ENCODE measurements at regions not wholly inside any gene's neighbourhood (a gene's known extent, or its start where the extent isn't known, plus 50 kb on each side); places are given as distances from the start of the nearest gene placed in this dataset.
A peak's percentile ranks its signal among the peaks of the same experiment; 100 is the strongest.

DNA sequence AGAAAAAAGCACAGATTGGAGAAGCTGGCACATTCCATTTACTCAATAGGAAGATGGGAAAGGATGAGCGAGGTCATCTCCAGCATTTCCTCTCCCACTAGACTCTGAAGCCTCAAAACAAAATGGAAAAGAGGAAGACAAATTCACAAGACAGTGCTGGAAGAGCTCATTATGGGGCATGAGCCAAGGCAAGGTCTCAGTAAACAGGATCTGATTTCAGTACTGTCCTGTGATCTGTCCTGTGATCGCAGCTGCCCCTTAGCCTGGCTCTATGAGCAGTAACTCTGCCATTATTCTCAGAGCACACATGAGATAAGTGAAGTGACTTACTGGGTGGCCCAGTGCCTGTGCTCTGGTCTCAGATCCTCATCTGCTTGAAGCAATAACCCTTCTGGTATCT, 68.1 kb upstream of the SLC4A11 start:
- Histone ChIP-seq H3K27ac (no peak overlapping the region), H3K79me2 (no peaks in the 10 kb centered on the region), H3K9ac (no peak overlapping the region), H3K27me3 (ENCODE audit: control insufficient read depth, insufficient read depth, low read length) (no peaks in the 10 kb centered on the region), H3K36me3 (ENCODE audit: control insufficient read depth, insufficient read depth, low read length) (no peaks in the 10 kb centered on the region), H3K4me3 (ENCODE audit: low read depth, low read length) (no peak overlapping the region), H2AFZ (no peak overlapping the region), H3K9me3 (ENCODE audit: control insufficient read depth, low read length) (no peaks in the 10 kb centered on the region), H3K4me2 (ENCODE audit: low read length) (no peak overlapping the region), H3K4me1 (no peaks in the 10 kb centered on the region)
- TF ChIP-seq, protein P1, sequence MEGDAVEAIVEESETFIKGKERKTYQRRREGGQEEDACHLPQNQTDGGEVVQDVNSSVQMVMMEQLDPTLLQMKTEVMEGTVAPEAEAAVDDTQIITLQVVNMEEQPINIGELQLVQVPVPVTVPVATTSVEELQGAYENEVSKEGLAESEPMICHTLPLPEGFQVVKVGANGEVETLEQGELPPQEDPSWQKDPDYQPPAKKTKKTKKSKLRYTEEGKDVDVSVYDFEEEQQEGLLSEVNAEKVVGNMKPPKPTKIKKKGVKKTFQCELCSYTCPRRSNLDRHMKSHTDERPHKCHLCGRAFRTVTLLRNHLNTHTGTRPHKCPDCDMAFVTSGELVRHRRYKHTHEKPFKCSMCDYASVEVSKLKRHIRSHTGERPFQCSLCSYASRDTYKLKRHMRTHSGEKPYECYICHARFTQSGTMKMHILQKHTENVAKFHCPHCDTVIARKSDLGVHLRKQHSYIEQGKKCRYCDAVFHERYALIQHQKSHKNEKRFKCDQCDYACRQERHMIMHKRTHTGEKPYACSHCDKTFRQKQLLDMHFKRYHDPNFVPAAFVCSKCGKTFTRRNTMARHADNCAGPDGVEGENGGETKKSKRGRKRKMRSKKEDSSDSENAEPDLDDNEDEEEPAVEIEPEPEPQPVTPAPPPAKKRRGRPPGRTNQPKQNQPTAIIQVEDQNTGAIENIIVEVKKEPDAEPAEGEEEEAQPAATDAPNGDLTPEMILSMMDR (IDR thresholded peaks at IDR 0.05): no peak

DNA sequence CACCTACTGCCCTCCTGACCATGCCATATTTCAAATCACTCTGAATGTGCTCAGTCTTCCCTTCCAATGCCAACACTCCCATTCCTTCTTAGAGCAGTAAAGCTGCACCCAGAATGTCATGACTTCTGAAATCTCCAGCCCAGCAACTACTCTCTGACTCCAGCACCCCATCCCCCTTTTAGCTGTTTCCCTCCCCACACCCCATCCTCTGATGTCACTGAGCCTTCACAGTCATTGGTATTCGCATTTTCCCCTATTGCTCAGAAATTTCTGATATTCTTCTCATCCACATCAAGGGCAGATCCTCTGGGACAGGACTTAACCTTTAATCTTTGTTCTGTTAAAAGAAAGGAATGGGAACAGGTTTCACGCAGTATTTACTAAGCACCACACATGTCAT, 67.1 kb upstream of the SLC4A11 start:
- Histone ChIP-seq H3K4me2 (ENCODE audit: low read length) (no peak overlapping the region), H3K27ac (no peak overlapping the region), H3K4me1 (no peaks in the 10 kb centered on the region), H3K79me2 (no peaks in the 10 kb centered on the region), H2AFZ (no peak overlapping the region), H3K36me3 (ENCODE audit: control insufficient read depth, insufficient read depth, low read length) (no peaks in the 10 kb centered on the region), H3K27me3 (ENCODE audit: control insufficient read depth, insufficient read depth, low read length) (no peaks in the 10 kb centered on the region), H3K9ac (no peak overlapping the region), H3K9me3 (ENCODE audit: control insufficient read depth, low read length) (no peaks in the 10 kb centered on the region), H3K4me3 (ENCODE audit: low read depth, low read length) (no peak overlapping the region)
- TF ChIP-seq, protein P1 (IDR thresholded peaks at IDR 0.05): no peak

DNA sequence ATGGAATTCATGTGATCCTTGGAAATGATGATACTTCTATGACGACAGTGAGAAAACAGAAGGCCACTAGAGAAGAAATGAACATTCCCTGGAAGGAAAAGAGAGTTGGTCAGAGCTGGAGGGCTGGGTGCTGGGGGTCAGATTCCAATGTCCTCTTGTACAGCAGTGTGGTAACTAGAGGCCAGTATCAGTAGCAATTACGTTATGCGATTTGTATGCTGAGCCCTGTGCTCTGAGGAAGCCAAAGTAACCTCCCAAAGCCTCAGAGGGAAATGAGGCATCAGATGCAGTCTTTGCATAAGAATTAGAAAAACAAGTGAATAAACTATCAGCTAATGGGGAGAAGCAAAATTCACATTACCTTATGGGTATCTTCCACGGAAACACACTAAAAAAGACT, 65.5 kb upstream of the SLC4A11 start:
- Histone ChIP-seq H3K4me3 (ENCODE audit: low read depth, low read length) (no peak overlapping the region), H3K4me1 (no peaks in the 10 kb centered on the region), H3K9me3 (ENCODE audit: control insufficient read depth, low read length) (no peaks in the 10 kb centered on the region), H3K79me2 (no peaks in the 10 kb centered on the region), H3K36me3 (ENCODE audit: control insufficient read depth, insufficient read depth, low read length) (no peaks in the 10 kb centered on the region), H3K27me3 (ENCODE audit: control insufficient read depth, insufficient read depth, low read length) (no peaks in the 10 kb centered on the region), H3K4me2 (ENCODE audit: low read length) (no peak overlapping the region), H3K9ac (no peak overlapping the region), H3K27ac (no peak overlapping the region), H2AFZ (no peak overlapping the region)
- TF ChIP-seq, protein P1 (IDR thresholded peaks at IDR 0.05): no peak

DNA sequence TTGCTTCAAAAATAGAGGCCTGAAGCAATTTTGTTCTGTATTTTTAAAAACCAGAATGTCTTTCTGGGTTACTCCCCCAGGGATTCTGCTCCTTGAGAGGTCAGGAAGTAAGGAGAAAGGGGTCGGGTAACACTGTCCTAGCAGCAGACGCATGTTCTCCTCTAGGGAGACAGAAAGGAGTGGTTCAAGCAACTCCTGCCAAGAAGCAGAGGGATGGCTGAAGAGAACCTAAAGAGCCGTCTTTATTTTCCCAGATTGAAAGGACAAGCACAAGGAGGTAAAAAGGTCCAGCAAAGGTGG, 58.0 kb upstream of the SLC4A11 start:
- H3K27ac ChIP-seq: peak overlapping the region; percentile 25
- no peaks in the 10 kb centered on the region for H3K4me1 ChIP-seq
- H3K79me2 ChIP-seq: no peaks in the 10 kb centered on the region
- H3K36me3 ChIP-seq (ENCODE audit: control insufficient read depth, insufficient read depth, low read length): no peaks in the 10 kb centered on the region
- TF ChIP-seq, protein P1 (IDR thresholded peaks at IDR 0.05): no peak
- H3K4me2 ChIP-seq (ENCODE audit: low read length): no peak overlapping the region
- no peak overlapping the region for H2AFZ ChIP-seq
- no peaks in the 10 kb centered on the region for H3K27me3 ChIP-seq (ENCODE audit: control insufficient read depth, insufficient read depth, low read length)
- H3K9ac ChIP-seq: no peak overlapping the region
- H3K9me3 ChIP-seq (ENCODE audit: control insufficient read depth, low read length): no peaks in the 10 kb centered on the region
- H3K4me3 ChIP-seq (ENCODE audit: low read depth, low read length): no peak overlapping the region

DNA sequence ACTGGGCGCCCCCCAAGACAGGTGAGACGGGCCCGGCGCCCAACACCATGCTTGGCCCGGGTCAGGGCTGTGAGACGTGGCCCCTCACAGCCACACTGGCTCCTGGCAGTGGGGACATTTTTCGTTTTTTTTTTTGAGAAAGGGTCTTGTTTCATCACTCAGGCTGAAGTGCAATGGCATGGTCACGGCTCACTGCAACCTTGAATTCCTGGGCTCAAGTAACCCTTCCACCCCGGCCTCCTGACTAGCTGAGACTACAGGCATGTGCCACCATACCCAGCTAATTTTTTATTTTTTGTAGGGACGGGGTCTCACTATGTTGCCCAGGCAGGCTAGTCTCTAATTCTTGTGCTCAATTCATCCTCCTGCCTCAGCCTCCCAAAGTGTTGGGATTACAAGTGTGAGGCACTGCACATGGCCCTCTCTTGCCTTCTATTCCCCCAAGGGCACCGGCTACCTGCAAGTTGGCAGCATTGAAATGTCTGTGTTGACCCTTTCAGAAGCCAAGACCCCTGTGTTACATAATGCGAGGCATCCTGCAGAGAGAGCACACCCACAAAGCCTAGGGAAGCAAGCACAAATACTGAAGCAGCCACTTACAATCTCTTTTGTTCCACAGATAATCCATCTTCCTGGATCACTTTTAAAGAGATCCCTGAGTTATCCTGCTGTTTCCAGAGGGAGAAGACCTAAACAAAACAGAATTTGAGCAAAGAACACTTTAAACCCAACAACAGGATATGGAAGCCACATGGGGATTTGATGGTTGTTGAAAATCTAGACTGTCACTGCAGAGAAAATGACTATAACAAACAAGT, 57.5 kb upstream of the SLC4A11 start:
- H3K9me3 ChIP-seq (ENCODE audit: control insufficient read depth, low read length): no peaks in the 10 kb centered on the region
- no peak overlapping the region for H3K4me3 ChIP-seq (ENCODE audit: low read depth, low read length)
- no peak overlapping the region for H3K27ac ChIP-seq
- H3K79me2 ChIP-seq: no peaks in the 10 kb centered on the region
- no peaks in the 10 kb centered on the region for H3K4me1 ChIP-seq
- no peak overlapping the region for H3K9ac ChIP-seq
- TF ChIP-seq, protein P1 (IDR thresholded peaks at IDR 0.05): no peak
- no peak overlapping the region for H2AFZ ChIP-seq
- no peak overlapping the region for H3K4me2 ChIP-seq (ENCODE audit: low read length)
- no peaks in the 10 kb centered on the region for H3K36me3 ChIP-seq (ENCODE audit: control insufficient read depth, insufficient read depth, low read length)
- H3K27me3 ChIP-seq (ENCODE audit: control insufficient read depth, insufficient read depth, low read length): no peaks in the 10 kb centered on the region
